ENCODE measurements at regions not wholly inside any gene's neighbourhood (a gene's known extent, or its start where the extent isn't known, plus 50 kb on each side); places are given as distances from the start of the nearest gene placed in this dataset.
A peak's percentile ranks its signal among the peaks of the same experiment; 100 is the strongest.

GRCh38 chr4:123250843-123251242 is 145.8 kb upstream of the SPRY1 start:
- no peak overlapping the region for H3K4me3 ChIP-seq (replicated peaks; ENCODE audit: low read depth, low read length)
- no peak for TF ChIP-seq CTCF (IDR thresholded peaks at IDR 0.05; ENCODE audit: low read length, missing control alignments)
- DNase-seq (ENCODE audit: low read depth) = peak; percentile 78

GRCh38 chr4:123255971-123256370 is 140.6 kb upstream of the SPRY1 start:
- DNase-seq (ENCODE audit: low read depth) = no peak
- H3K4me3 ChIP-seq (replicated peaks; ENCODE audit: low read depth, low read length) = no peak overlapping the region
- no peak for TF ChIP-seq CTCF (IDR thresholded peaks at IDR 0.05; ENCODE audit: low read length, missing control alignments)

DNA sequence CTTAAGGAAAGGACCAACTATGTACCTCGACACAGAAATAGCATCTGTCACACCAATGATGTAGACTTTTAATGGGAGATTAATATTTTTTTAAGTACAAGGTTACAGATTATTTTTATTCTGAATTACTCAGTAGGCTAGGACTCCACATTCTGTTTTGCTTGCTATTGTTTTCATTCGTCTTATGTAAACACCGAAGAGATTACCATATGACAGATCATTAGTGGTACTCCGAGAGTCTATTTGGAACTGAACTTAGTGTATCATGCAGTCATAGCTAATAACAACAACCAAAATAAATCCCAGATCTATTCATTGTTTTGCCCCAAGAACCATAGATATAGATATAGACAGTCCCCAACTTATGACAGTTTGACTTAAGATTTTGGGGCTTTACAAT is 139.7 kb upstream of the SPRY1 start:
- no peak for TF ChIP-seq CTCF (IDR thresholded peaks at IDR 0.05; ENCODE audit: low read length, missing control alignments)
- H3K4me3 ChIP-seq (replicated peaks; ENCODE audit: low read depth, low read length) = no peak overlapping the region
- DNase-seq (ENCODE audit: low read depth) = no peak

GRCh38 chr4:123257591-123257990 is 139.0 kb upstream of the SPRY1 start:
- H3K4me3 ChIP-seq (replicated peaks; ENCODE audit: low read depth, low read length) = no peak overlapping the region
- no peak for TF ChIP-seq CTCF (IDR thresholded peaks at IDR 0.05; ENCODE audit: low read length, missing control alignments)
- no peak for DNase-seq (ENCODE audit: low read depth)

GRCh38 chr4:123259676-123260646 is 136.6 kb upstream of the SPRY1 start:
- TF ChIP-seq CTCF (IDR thresholded peaks at IDR 0.05; ENCODE audit: low read length, missing control alignments) = no peak
- DNase-seq (ENCODE audit: low read depth) = no peak
- H3K4me3 ChIP-seq (replicated peaks; ENCODE audit: low read depth, low read length) = no peak overlapping the region

DNA sequence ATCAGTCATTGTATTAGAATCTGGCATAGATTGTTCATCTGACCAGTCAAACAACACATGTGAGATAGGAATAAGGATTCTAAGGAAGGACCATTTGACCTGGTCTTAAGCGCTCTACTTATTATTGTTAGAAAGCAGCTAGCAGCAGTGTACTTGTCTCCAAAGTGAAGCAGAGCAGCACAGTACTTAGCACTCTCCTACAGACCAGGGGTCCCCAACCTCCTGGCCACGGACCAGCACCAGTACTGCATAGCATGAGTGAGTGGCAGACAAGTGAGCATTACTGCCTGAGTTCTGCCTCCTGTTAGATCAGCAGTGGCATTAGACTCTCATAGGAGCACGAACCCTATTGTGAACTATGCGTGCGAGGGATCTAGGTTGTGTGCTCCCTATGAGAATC is 135.9 kb upstream of the SPRY1 start:
- no peak for TF ChIP-seq CTCF (IDR thresholded peaks at IDR 0.05; ENCODE audit: low read length, missing control alignments)
- H3K4me3 ChIP-seq (replicated peaks; ENCODE audit: low read depth, low read length) = no peak overlapping the region
- no peak for DNase-seq (ENCODE audit: low read depth)

DNA sequence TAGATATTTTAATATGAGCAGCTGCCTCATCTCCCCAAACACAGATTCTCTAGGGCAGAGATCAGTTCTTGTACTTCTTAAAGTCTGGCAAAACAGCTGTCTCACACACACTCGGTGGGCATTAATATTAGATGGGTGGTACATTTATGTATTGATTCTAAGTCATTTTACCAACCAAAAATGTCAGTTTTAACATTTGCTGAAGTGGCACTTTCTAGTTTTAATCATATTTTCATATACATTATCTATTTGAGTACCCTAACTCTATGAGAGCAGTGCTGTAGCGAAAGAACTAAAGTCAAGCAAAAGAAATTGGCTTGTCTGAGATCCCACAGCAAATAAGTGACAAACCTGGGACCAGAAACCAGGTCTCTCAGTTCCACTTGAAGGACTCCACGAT is 134.5 kb upstream of the SPRY1 start:
- H3K4me3 ChIP-seq (replicated peaks; ENCODE audit: low read depth, low read length) = no peak overlapping the region
- TF ChIP-seq CTCF (IDR thresholded peaks at IDR 0.05; ENCODE audit: low read length, missing control alignments) = no peak
- DNase-seq (ENCODE audit: low read depth) = no peak
